Epithelial cell of esophagus (primary cell): ENCODE measurements at regions not wholly inside any gene's neighbourhood (a gene's known extent, or its start where the extent isn't known, plus 50 kb on each side); places are given as distances from the start of the nearest gene placed in this dataset.

Experiments used
- DNase-seq: peaks from one replicate; pipeline ENCODE4 v3.0.0; 2010; ENCODE audit warnings: low read depth
- H3K4me3 ChIP-seq: 2 replicates; pipeline ENCODE4 v1.5.1; 2011; ENCODE audit warnings: mild to moderate bottlenecking, low read length, control low read depth
- TF ChIP-seq, protein P1 (sequence below): IDR thresholded peaks from 2 replicates; pipeline ENCODE4 v1.5.1; 2011; ENCODE audit warnings: low read depth, mild to moderate bottlenecking, low read length, control low read depth, inconsistent platforms; ENCODE audit not compliant: insufficient read depth; ENCODE audit errors: missing control alignments

DNA sequence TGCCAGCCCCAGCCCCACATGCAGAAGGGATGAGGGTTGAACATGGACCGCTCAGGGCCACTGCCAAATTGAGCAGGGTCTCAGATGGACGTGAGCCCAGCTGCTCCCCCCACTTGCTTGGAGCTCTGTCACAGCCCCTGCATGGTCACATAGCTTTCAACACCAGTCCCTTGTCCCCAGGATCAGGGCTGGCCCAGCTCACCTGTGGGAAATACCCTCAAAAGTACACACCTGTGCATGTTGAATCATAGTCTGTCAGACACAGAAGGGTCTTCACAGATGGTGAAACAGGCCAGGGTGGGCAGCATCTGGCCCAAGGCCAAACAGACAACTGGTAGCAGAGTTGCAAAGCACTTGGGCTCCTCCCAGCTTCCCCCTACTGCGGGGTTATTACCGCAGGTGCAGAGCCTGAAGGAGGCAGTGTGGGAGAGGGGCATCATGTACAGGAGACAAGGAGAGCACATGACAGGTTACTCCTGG, 77.6 kb upstream of the UNC5B start:
- no peak overlapping the region for H3K4me3 ChIP-seq
- DNase-seq = no peak
- TF ChIP-seq, protein P1, sequence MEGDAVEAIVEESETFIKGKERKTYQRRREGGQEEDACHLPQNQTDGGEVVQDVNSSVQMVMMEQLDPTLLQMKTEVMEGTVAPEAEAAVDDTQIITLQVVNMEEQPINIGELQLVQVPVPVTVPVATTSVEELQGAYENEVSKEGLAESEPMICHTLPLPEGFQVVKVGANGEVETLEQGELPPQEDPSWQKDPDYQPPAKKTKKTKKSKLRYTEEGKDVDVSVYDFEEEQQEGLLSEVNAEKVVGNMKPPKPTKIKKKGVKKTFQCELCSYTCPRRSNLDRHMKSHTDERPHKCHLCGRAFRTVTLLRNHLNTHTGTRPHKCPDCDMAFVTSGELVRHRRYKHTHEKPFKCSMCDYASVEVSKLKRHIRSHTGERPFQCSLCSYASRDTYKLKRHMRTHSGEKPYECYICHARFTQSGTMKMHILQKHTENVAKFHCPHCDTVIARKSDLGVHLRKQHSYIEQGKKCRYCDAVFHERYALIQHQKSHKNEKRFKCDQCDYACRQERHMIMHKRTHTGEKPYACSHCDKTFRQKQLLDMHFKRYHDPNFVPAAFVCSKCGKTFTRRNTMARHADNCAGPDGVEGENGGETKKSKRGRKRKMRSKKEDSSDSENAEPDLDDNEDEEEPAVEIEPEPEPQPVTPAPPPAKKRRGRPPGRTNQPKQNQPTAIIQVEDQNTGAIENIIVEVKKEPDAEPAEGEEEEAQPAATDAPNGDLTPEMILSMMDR = no peak

DNA sequence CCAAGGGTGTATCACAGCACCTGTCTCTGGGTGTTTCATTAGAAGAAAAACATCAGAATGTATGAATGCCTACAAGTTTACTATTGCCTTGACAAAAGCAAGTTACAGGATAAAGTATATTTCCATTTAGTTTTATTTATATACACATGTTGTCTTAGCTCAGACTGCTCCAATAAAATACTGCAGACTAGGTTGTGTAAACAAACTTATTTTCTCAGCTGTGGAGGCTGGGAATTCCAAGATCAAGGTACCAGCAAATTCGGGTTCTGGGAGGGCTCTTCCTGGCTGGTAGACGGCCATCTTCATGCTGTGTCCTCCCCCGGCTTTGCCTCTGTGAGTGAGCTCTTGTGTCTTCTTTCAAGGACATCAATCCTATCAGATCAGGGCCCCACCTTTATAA, 77.1 kb upstream of the UNC5B start:
- no peak overlapping the region for H3K4me3 ChIP-seq
- no peak for DNase-seq
- TF ChIP-seq, protein P1 = no peak

GRCh38 chr10:71136036-71136721, 76.2 kb upstream of the UNC5B start:
- TF ChIP-seq, protein P1 = no peak
- no peak for DNase-seq
- H3K4me3 ChIP-seq = no peak overlapping the region

DNA sequence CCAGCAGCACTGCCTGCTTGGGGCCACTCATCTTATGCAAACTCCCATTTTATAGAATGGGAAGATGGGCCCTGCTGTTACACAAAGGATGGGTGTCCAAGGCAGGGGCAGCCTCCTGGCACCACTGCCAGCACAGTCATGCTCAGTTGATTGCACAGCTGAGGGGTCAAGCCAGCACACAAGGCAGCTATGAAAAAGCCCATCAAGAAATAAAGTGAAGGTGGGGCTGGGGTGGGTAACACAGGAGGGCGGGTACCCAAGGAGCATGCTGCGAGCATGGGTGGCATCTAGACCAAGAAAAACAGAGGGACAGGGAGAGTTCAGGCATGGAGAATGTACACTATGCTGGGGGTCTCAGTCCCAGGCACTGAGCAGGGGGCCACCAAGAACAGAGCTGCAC, 74.7 kb upstream of the UNC5B start:
- TF ChIP-seq, protein P1 = no peak
- no peak overlapping the region for H3K4me3 ChIP-seq
- no peak for DNase-seq

- TF ChIP-seq, protein P1 = no peak
- no peak overlapping the region for H3K4me3 ChIP-seq
- no peak for DNase-seq
Observed at GRCh38 chr10:71138166-71138830, 74.1 kb upstream of the UNC5B start.

DNA sequence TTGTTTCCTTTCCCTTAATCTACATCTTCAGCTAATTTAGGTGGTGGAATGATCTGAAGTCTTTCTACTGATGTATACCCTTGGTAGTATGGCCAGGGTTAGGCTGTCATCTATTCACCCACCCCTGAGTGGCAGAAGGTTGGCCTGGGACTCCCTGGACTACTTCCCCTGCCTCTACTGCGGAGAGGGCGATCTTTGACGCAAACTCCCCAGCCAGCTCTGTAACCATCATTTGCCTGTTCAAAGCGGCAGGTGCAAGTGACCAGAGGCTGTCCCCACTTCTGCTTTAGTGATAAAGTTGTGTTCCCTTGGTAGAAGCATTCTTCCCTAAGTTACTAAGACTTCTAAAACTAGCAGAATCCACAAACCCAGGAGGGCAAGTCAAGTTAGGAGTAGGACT, 70.8 kb upstream of the UNC5B start:
- TF ChIP-seq, protein P1 = no peak
- no peak for DNase-seq
- no peak overlapping the region for H3K4me3 ChIP-seq
